ENCODE measurements at regions not wholly inside any gene's neighbourhood (a gene's known extent, or its start where the extent isn't known, plus 50 kb on each side); places are given as distances from the start of the nearest gene placed in this dataset.

GRCh38 chr6:90955246-90955645 lies 368.4 kb upstream of the MAP3K7 start:
- H3K4me3 ChIP-seq (ENCODE audit: low read depth, low read length): no peak overlapping the region
- TF ChIP-seq MYC (IDR thresholded peaks at IDR 0.05; ENCODE audit: low read depth, low read length): no peak
- no peak for TF ChIP-seq POLR2A (IDR thresholded peaks at IDR 0.05; ENCODE audit: extremely low read depth, insufficient read length)
- TF ChIP-seq MAX (IDR thresholded peaks at IDR 0.05; ENCODE audit: low read depth, low read length): no peak
- no peak for TF ChIP-seq CTCF (IDR thresholded peaks at IDR 0.05; ENCODE audit: low read depth, low read length)
- DNase-seq (ENCODE audit: low read depth): no peak

- no peak overlapping the region for H3K4me3 ChIP-seq (ENCODE audit: low read depth, low read length)
- TF ChIP-seq CTCF (IDR thresholded peaks at IDR 0.05; ENCODE audit: low read depth, low read length) (no peak), MYC (IDR thresholded peaks at IDR 0.05; ENCODE audit: low read depth, low read length) (no peak), MAX (IDR thresholded peaks at IDR 0.05; ENCODE audit: low read depth, low read length) (no peak)
- DNase-seq (ENCODE audit: low read depth): no peak
Measured at GRCh38 chr6:90953405-90954161, 366.7 kb upstream of the MAP3K7 start.

GRCh38 chr6:90952176-90952575 lies 365.3 kb upstream of the MAP3K7 start:
- TF ChIP-seq POLR2A (IDR thresholded peaks at IDR 0.05; ENCODE audit: extremely low read depth, insufficient read length) (no peak), MAX (IDR thresholded peaks at IDR 0.05; ENCODE audit: low read depth, low read length) (no peak), MYC (IDR thresholded peaks at IDR 0.05; ENCODE audit: low read depth, low read length) (no peak), CTCF (IDR thresholded peaks at IDR 0.05; ENCODE audit: low read depth, low read length) (no peak)
- no peak for DNase-seq (ENCODE audit: low read depth)

GRCh38 chr6:90948540-90948939 lies 361.7 kb upstream of the MAP3K7 start:
- DNase-seq (ENCODE audit: low read depth): no peak
- no peak for TF ChIP-seq CTCF (IDR thresholded peaks at IDR 0.05; ENCODE audit: low read depth, low read length)
- no peak overlapping the region for H3K4me3 ChIP-seq (ENCODE audit: low read depth, low read length)

More at GRCh38 chr6:90952176-90952575, 365.3 kb upstream of the MAP3K7 start:
- no peak overlapping the region for H3K4me3 ChIP-seq (ENCODE audit: low read depth, low read length)

- no peak overlapping the region for H3K4me3 ChIP-seq (ENCODE audit: low read depth, low read length)
- TF ChIP-seq MAX (IDR thresholded peaks at IDR 0.05; ENCODE audit: low read depth, low read length) (no peak), POLR2A (IDR thresholded peaks at IDR 0.05; ENCODE audit: extremely low read depth, insufficient read length) (no peak), MYC (IDR thresholded peaks at IDR 0.05; ENCODE audit: low read depth, low read length) (no peak), CTCF (IDR thresholded peaks at IDR 0.05; ENCODE audit: low read depth, low read length) (no peak)
- no peak for DNase-seq (ENCODE audit: low read depth)
Measured at GRCh38 chr6:90947184-90948064, 360.6 kb upstream of the MAP3K7 start.
